Endodermal cell (in vitro differentiated cells): ENCODE measurements at regions not wholly inside any gene's neighbourhood (a gene's known extent, or its start where the extent isn't known, plus 50 kb on each side); places are given as distances from the start of the nearest gene placed in this dataset.

Source experiments
- DNase-seq: peaks from one replicate; pipeline ENCODE4 v3.0.0-alpha.2; 2017
- H3K27ac ChIP-seq: 2 replicates; pipeline ENCODE4 v1.5.1; 2013; ENCODE audit warnings: mild to moderate bottlenecking, low read depth, low read length, moderate library complexity
- H3K27me3 ChIP-seq: 2 replicates; pipeline ENCODE4 v1.6.1; 2013; ENCODE audit warnings: mild to moderate bottlenecking, low read length, moderate library complexity; ENCODE audit not compliant: insufficient read depth, control insufficient read depth, poor library complexity, severe bottlenecking
- H3K36me3 ChIP-seq: 2 replicates; pipeline ENCODE4 v1.7.0; 2013; ENCODE audit warnings: mild to moderate bottlenecking, low read length, moderate library complexity; ENCODE audit not compliant: control insufficient read depth, insufficient read depth
- H3K4me1 ChIP-seq: one replicate; pipeline ENCODE4 v1.7.0; 2013; ENCODE audit warnings: low read length; ENCODE audit not compliant: control insufficient read depth, insufficient read depth
- H3K4me3 ChIP-seq: 2 replicates; pipeline ENCODE4 v1.5.1; 2013; ENCODE audit warnings: mild to moderate bottlenecking, low read length, moderate library complexity
- H3K9ac ChIP-seq: 2 replicates; pipeline ENCODE4 v1.6.1; 2013; ENCODE audit warnings: mild to moderate bottlenecking, low read length, moderate library complexity; ENCODE audit not compliant: poor library complexity, severe bottlenecking; ENCODE audit errors: extremely low read depth
- H3K9me3 ChIP-seq: 2 replicates; pipeline ENCODE4 v1.6.1; 2013; ENCODE audit warnings: mild to moderate bottlenecking, low read length, moderate library complexity; ENCODE audit not compliant: control insufficient read depth
- H3K27ac Mint-ChIP-seq: 2 replicates; pipeline ENCODE4 v1.8.0; 2020; ENCODE audit warnings: mixed read lengths
- H3K27me3 Mint-ChIP-seq: 2 replicates; pipeline ENCODE4 v1.8.0; 2021; ENCODE audit warnings: mild to moderate bottlenecking, mixed read lengths; ENCODE audit not compliant: insufficient read depth
- H3K36me3 Mint-ChIP-seq: 2 replicates; pipeline ENCODE4 v1.8.0; 2020; ENCODE audit warnings: low read depth, mixed read lengths
- H3K4me1 Mint-ChIP-seq: 2 replicates; pipeline ENCODE4 v1.8.0; 2020; ENCODE audit warnings: mixed read lengths
- H3K4me3 Mint-ChIP-seq: 2 replicates; pipeline ENCODE4 v1.8.0; 2020; ENCODE audit warnings: mild to moderate bottlenecking, moderate library complexity, mixed read lengths
- H3K9me3 Mint-ChIP-seq: 2 replicates; pipeline ENCODE4 v1.8.0; 2020; ENCODE audit warnings: mild to moderate bottlenecking, mixed read lengths
- WGBS, 2 experiments: methylation state at CpG; one replicate each; pipeline versions ENCODE4 v1.1.5 to v1.1.7; 2013; ENCODE audit warnings: missing lambda C conversion rate in 2 of 2, mixed read lengths in 1 of 2; ENCODE audit not compliant: insufficient coverage in 1 of 2, insufficient read length in 1 of 2; 5-methylcytosine and 5-hydroxymethylcytosine counted together
- TF ChIP-seq, protein P1 (sequence below): fragments of 200-600 bp; sonication (generic); conservative IDR thresholded peaks from 2 replicates; pipeline ENCODE4 v1.5.0; 2021; ENCODE audit warnings: antibody characterized with exemption, mild to moderate bottlenecking

GRCh38 chr12:5191803-5192538 lies 148.3 kb downstream of the KCNA5 start:
- 89 to 92% methylated on average over 5 to 6 of the region's 6 CpGs for WGBS, 2 experiments
- no peaks in the 10 kb centered on the region for H3K4me1 Mint-ChIP-seq
- Histone ChIP-seq H3K9me3 (no peaks in the 10 kb centered on the region), H3K36me3 (no peaks in the 10 kb centered on the region), H3K27ac (no peak overlapping the region), H3K4me1 (no peaks in the 10 kb centered on the region), H3K9ac (no peak overlapping the region), H3K27me3 (no peaks in the 10 kb centered on the region), H3K4me3 (no peak overlapping the region)
- H3K4me3 Mint-ChIP-seq: no peak overlapping the region
- no peak for DNase-seq
- TF ChIP-seq, protein P1, sequence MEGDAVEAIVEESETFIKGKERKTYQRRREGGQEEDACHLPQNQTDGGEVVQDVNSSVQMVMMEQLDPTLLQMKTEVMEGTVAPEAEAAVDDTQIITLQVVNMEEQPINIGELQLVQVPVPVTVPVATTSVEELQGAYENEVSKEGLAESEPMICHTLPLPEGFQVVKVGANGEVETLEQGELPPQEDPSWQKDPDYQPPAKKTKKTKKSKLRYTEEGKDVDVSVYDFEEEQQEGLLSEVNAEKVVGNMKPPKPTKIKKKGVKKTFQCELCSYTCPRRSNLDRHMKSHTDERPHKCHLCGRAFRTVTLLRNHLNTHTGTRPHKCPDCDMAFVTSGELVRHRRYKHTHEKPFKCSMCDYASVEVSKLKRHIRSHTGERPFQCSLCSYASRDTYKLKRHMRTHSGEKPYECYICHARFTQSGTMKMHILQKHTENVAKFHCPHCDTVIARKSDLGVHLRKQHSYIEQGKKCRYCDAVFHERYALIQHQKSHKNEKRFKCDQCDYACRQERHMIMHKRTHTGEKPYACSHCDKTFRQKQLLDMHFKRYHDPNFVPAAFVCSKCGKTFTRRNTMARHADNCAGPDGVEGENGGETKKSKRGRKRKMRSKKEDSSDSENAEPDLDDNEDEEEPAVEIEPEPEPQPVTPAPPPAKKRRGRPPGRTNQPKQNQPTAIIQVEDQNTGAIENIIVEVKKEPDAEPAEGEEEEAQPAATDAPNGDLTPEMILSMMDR: no peak
- H3K9me3 Mint-ChIP-seq: no peaks in the 10 kb centered on the region
- no peak overlapping the region for H3K27ac Mint-ChIP-seq
- no peaks in the 10 kb centered on the region for H3K36me3 Mint-ChIP-seq
- no peaks in the 10 kb centered on the region for H3K27me3 Mint-ChIP-seq

DNA sequence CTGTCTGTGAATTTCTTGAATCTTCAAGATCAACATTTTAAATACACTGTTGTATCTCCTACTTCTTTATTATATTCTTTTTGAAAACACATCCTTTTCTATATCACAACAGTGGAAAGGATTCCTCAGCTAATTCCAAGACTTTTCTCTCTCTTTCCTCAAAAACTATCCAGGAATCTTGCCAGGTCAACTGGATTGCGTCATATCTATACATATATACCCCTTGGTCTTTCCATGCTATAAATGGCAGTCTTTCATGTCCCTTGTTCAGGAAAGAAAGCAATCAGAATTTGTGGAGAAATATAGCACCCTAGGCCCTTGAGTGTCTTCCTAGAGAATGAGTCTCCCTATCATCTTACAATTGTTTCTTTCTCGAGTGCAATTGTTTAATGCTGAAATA lies 149.0 kb downstream of the KCNA5 start:
- H3K36me3 Mint-ChIP-seq: no peaks in the 10 kb centered on the region
- no peaks in the 10 kb centered on the region for H3K9me3 Mint-ChIP-seq
- H3K4me1 ChIP-seq: no peaks in the 10 kb centered on the region
- no peak overlapping the region for H3K9ac ChIP-seq
- H3K9me3 ChIP-seq: no peaks in the 10 kb centered on the region
- TF ChIP-seq, protein P1: no peak
- no peak overlapping the region for H3K27ac Mint-ChIP-seq
- H3K27ac ChIP-seq: no peak overlapping the region
- no peak overlapping the region for H3K4me3 Mint-ChIP-seq
- H3K27me3 ChIP-seq: no peaks in the 10 kb centered on the region
- WGBS, 2 experiments: 93 to 100% methylated on average over 1 to 2 of the region's 2 CpGs
- H3K36me3 ChIP-seq: no peaks in the 10 kb centered on the region
- H3K4me1 Mint-ChIP-seq: no peaks in the 10 kb centered on the region
- H3K27me3 Mint-ChIP-seq: peaks cover 2% of the 10 kb centered on the region
- no peak for DNase-seq
- H3K4me3 ChIP-seq: no peak overlapping the region

DNA sequence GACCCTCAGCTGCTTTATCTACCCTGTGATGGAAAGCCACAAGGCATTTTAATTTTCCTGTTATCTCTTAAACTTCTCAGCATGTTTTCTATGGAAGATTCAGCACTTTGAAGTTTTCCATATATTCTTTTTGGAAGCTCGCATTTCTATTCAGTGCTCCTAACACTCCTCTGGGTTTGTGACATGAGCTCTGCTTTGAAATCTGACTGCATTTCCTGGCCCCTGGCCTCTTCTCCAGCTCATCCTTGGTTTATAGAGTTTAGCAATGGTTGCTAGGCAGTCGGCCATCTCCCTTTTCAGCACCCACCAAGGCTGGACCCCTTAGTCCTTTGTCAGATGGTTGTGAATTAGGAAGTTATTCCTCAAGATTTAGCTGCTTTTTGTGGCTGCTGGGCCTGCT lies 150.6 kb downstream of the KCNA5 start:
- H3K27me3 ChIP-seq: no peaks in the 10 kb centered on the region
- H3K36me3 ChIP-seq: no peaks in the 10 kb centered on the region
- H3K4me1 Mint-ChIP-seq: no peaks in the 10 kb centered on the region
- H3K9me3 Mint-ChIP-seq: no peaks in the 10 kb centered on the region
- H3K27ac ChIP-seq: no peak overlapping the region
- no peak for DNase-seq
- no peak overlapping the region for H3K27ac Mint-ChIP-seq
- no peaks in the 10 kb centered on the region for H3K4me1 ChIP-seq
- no peak overlapping the region for H3K9ac ChIP-seq
- no peaks in the 10 kb centered on the region for H3K9me3 ChIP-seq
- H3K27me3 Mint-ChIP-seq: peaks cover 8% of the 10 kb centered on the region
- TF ChIP-seq, protein P1: no peak
- no peaks in the 10 kb centered on the region for H3K36me3 Mint-ChIP-seq
- WGBS, 2 experiments: 79 to 89% methylated on average over 1 to 2 of the region's 2 CpGs
- no peak overlapping the region for H3K4me3 ChIP-seq
- no peak overlapping the region for H3K4me3 Mint-ChIP-seq
